SKM-1 treated with dmso at 0.1 percent for 144 hours (cell line): ENCODE measurements at regions not wholly inside any gene's neighbourhood (a gene's known extent, or its start where the extent isn't known, plus 50 kb on each side); places are given as distances from the start of the nearest gene placed in this dataset.
"Not testable (repeated sequence)": the region's sequence is repeated elsewhere in the genome, so short reads cannot be mapped to it uniquely, and the experiment has no call there.

Experiments
- DNase-seq: peaks from one replicate; lab custom pipeline; 2025; ENCODE audit not compliant: unreplicated experiment; lab: John Stamatoyannopoulos, UW

- DNase-seq, result no peak
Observed at GRCh38 chr4:148961526-148961925, 519.3 kb upstream of the NR3C2 start.

- DNase-seq, result no peak
Observed at GRCh38 chr4:148958317-148958716, 516.1 kb upstream of the NR3C2 start.

- DNase-seq, result no peak
Observed at GRCh38 chr4:148955564-148956297, 513.5 kb upstream of the NR3C2 start.

GRCh38 chr4:148954011-148954749 lies 512.0 kb upstream of the NR3C2 start:
- no peak for DNase-seq

GRCh38 chr4:148951346-148951745 lies 509.1 kb upstream of the NR3C2 start:
- no peak for DNase-seq

- no peak for DNase-seq
Observed at GRCh38 chr4:148946271-148946670, 504.1 kb upstream of the NR3C2 start.

- DNase-seq, result no peak
Observed at GRCh38 chr4:148944839-148945219, 502.6 kb upstream of the NR3C2 start.

GRCh38 chr4:148944136-148944838 lies 502.1 kb upstream of the NR3C2 start:
- no peak for DNase-seq

GRCh38 chr4:148934926-148935578 lies 492.8 kb upstream of the NR3C2 start:
- no peak for DNase-seq

GRCh38 chr4:148926276-148927260 lies 484.4 kb upstream of the NR3C2 start:
- no peak for DNase-seq

- DNase-seq, result no peak
Observed at GRCh38 chr4:148923881-148924280, 481.7 kb upstream of the NR3C2 start.

GRCh38 chr4:148922497-148922896 lies 480.3 kb upstream of the NR3C2 start:
- no peak for DNase-seq

GRCh38 chr4:148914734-148915133 lies 472.5 kb upstream of the NR3C2 start:
- DNase-seq, result no peak

GRCh38 chr4:148914301-148914700 lies 472.1 kb upstream of the NR3C2 start:
- no peak for DNase-seq

- DNase-seq, result no peak
Observed at GRCh38 chr4:148903388-148903787, 461.2 kb upstream of the NR3C2 start.

- DNase-seq, result no peak
Observed at GRCh38 chr4:148901075-148901705, 459.0 kb upstream of the NR3C2 start.

- not testable (repeated sequence) for DNase-seq
Observed at GRCh38 chr4:148898139-148898538, 455.9 kb upstream of the NR3C2 start.

GRCh38 chr4:148893095-148893494 lies 450.9 kb upstream of the NR3C2 start:
- no peak for DNase-seq

GRCh38 chr4:148883891-148884290 lies 441.7 kb upstream of the NR3C2 start:
- no peak for DNase-seq

- no peak for DNase-seq
Observed at GRCh38 chr4:148883435-148883834, 441.2 kb upstream of the NR3C2 start.
